ENCODE measurements at regions not wholly inside any gene's neighbourhood (a gene's known extent, or its start where the extent isn't known, plus 50 kb on each side); places are given as distances from the start of the nearest gene placed in this dataset.

- TF ChIP-seq CTCF (IDR thresholded peaks at IDR 0.05; ENCODE audit: low read length) (no peak), EZH2 (IDR thresholded peaks at IDR 0.05; ENCODE audit: borderline replicate concordance, low read length) (no peak)
Observed at GRCh38 chrX:130566028-130566683, 164.4 kb downstream of the RBMX2 start.
